HG03558 (cell line): ENCODE measurements at regions not wholly inside any gene's neighbourhood (a gene's known extent, or its start where the extent isn't known, plus 50 kb on each side); places are given as distances from the start of the nearest gene placed in this dataset.

Source experiments
- ATAC-seq: cut with Tn5 transposase; IDR thresholded peaks from one replicate; pipeline ENCODE4 v1.9.1; 2021; ENCODE audit warnings: moderate number of reproducible peaks; ENCODE audit not compliant: unreplicated experiment; ENCODE audit errors: extremely low read depth

DNA sequence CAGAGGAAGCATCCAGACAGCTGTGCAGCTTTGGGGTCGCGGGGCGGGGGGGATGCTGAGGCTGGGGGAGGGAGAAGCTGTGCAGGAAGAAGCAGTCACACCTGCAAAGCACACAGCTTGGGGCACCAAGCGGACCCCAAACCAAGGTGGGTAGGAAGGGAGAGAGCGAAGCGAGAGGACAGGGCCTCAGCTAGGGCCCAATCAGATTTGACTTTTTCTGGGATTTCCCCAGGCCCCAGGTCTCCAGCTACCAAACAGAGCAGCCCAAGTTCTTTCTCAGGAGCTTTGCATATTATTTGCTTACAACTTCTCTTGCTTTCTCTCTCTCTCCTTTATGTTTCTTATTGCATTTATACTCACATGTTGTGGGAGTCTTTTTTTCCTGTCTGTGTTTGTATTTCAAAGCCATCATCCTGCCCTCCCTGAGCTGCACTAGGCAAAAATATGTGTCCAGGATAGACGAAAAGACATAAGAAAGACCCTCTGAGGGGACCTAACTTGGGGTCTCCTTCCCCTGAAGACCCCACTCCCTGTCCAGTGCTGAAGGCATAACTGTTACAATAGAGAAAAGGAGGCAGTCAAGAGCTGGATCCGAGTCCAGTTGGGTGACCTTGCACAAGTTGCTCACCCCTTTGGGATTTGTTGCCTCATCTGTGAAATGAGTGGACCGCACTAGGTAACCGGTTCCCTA, 50.6 kb upstream of the SMNDC1 start:
- peak; percentile 24 for ATAC-seq

DNA sequence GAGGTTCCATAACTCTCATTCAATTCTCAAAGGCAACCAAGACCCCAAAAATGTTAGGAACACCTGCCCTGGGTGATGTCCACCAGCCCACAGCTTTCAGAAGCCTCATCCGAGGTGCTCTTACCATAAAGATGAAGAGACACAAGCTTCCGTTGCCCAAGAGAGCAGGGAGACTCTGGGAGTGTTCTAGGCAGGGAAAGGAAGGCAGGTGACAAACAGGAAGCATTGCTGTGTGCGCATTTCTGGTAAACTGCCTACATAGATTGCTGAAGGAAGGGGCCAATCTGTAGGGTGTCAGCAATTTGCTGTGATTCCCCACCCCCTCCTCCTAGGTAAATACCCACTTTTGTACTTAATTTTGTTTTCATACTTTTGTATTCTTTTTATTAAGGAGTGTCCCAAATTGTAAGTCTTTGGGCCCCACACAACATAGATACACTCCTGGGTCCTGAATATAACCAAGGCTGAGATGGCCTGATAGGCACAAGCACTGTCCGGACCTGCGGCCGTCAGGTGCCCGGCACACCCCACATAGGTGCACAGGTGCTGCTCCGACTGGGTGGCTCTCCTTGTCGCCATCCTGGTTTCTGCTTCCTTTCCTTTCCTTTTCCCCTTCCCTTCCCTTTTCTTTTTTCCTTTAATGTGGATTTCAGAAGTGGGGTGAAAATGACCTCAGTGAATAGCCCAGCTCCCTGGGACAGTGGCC, 51.4 kb upstream of the SMNDC1 start:
- peak; percentile 6 for ATAC-seq

DNA sequence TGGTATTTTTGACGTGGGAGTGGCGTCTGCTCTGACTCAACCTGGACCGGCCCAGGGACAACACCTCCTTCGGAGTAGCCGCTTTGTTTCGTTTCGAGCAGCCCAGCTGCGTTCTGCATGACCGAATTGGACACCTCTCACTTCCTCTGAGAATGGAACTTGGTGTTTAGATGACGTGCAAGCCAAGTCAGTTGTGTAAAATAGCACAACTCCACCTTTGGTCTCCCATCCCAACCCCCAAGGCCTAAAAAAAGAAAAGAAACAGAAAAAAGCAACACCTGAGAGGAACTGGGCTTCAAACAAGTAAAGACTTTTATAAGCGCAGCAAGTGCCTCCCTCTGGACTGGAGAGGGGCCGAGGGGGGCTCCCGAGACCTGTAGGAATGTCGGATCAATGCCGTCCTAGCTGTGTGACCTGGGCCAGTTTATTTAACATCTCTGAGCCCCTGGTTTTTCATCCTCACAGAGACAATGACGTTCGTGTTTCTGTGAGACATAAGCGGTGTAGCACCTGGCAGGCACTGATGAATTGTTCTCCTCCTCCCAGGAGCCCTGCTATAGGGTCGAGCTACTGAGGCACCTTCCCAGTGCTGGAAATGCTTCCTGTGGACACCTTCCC, 52.0 kb upstream of the SMNDC1 start:
- peak; percentile 66 for ATAC-seq

DNA sequence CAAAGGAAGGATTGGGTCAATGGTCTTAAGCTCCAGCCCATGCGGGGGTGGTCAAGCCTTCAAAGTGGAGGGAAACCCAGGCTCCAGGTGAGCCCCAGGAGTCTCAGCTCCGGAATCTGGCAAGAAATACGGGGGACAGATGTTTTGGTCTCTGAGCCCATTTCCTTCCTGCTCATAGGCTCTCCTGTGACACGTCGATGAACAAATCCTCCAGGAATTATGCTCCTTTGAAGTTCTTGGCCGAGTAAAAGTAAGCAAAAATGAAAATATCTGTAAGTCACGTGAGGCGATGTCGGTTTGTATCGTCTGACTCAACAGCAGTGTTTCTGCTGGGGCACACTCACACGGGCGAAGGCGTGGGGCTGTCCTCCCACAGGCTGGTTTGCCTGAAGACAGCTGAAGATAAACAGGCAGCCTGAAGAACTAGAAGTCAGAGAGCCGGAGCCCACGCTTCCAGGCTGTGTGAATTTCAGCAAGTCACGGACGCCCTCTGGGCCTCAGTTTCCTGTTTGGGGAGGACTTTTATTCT, 52.6 kb upstream of the SMNDC1 start:
- no peak for ATAC-seq

DNA sequence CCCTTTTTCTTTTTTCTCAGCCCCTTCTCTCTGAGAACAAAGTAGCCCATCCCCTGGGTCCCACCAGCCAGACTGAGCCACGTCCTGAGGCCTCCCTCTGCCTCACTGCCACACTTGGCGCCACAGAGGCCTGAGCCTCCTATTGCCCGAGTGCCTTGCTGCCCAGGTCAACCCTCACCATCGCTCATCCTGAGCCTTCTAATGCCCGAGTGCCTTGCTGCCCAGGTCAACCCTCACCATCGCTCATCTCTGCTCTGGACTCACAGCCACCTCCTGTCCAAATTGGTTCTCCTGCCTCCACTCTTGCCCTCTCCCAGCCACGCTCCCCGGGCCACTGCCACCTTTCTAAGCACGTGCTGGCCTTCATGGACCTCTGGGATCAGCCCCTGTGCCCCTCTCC, 53.2 kb upstream of the SMNDC1 start:
- ATAC-seq, result no peak

DNA sequence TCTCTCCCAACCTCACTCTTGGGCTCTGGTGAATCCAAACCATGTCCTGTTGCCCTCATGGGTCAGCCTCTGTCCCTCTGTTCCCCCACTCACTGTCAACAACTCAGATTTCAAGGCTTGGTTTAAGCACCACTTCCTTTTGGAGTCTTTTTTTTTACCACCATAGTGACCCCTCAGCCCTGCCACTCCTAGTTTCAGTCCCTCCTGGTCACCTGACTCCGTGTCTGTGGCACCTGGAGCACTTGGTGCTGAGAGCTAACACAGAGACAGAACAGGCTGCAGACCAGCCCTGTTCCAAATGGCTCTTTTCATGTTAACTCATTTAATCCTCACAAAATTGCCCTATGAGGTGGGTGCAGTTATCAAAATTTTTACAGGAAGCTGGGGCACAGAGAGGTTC, 53.6 kb upstream of the SMNDC1 start:
- ATAC-seq, result no peak

DNA sequence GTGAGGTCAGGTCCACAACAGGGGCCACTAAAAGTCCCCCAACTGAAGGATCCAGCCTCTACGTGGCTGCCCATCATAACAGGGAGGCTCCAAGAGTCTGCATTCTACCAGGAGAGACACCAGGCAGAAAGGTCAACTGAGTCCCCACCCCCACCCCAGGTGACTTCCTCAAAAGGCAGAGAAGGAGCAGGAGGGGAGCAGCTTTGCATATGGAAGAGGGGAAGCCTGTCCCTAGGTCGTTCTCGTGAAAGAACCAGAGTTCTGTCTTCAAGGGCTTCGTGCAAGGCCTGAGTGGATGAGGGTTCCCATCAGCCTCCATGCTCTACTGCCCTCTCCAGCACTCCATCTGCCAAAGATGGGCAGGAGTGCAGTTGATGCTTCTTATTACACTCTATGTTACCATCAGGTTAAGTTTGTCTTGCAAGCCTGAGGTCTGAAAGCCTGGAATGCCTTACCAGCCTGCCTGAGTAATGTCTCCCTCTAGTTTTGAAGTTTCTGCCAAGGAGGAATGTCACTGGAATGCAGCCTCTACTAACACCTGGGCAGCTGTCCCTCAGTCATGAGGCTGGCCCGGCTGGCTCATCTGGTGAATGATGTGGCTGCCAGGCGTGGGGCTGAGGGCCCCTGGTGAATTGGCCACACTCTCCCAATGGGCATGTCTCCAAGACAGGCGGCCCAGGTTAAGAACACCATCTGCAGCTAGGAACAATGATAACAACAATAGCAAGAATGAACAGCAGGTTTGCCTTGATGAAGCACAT, 54.3 kb upstream of the SMNDC1 start:
- ATAC-seq, result no peak

DNA sequence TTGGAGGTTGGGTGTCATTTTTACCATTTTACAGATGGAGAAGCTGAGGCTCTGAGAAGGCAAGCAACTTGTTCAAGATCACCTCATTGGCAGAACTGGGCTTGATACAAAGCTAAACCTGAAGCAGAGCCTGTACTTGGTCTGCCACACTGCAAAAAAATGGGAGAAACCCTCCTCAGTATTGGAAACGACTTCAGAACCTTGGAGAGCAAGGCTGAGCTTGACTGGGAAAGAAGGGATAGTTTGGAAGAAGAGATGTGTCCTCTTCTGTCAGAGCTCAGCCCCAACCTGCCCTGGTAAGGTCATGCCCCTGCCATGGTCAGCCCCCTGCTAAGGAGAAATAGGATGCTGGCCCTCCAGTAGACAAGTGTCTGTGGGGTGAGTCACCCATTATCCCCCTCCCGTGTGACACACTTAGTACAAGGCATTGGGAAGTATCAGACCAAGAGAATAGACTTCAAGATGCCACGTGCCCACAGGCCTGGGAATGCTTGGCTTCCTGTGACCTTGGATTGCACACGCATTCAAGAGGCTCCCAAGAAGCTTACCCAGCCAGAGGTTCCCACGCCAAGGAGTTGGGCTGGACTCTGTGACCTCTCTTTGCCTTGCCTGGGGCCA, 56.2 kb upstream of the SMNDC1 start:
- no peak for ATAC-seq

DNA sequence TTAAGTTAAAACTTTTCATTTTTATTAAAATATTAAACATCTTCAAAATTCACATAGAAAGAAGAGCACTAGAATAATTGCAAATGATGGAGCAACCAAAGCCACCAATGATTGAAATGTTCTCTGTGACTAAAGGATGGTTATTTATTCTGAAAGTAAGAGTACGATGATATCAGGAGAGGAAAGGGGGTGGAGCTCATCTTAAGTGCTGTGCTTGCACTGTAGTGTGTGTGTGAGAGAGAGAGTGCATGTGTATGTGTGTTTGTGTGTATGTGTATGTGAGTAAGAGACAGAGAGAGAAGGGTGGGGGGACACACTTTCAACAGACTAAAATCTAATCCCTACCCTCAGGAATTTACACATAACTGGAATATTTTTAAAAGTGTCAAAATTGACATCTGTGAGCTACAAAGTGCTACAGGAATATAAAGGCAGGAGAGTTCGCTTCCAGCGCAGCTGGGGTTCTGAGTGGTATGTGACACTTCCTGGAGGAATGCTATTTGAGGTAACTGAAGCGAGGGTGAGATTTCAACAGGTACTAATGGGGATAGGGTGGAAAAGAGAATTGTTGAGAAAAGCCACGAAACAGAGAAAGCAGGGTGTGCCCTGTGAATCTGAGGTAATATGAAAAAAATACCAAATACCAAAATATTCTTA, 57.2 kb upstream of the SMNDC1 start:
- ATAC-seq, result peak; percentile 48

DNA sequence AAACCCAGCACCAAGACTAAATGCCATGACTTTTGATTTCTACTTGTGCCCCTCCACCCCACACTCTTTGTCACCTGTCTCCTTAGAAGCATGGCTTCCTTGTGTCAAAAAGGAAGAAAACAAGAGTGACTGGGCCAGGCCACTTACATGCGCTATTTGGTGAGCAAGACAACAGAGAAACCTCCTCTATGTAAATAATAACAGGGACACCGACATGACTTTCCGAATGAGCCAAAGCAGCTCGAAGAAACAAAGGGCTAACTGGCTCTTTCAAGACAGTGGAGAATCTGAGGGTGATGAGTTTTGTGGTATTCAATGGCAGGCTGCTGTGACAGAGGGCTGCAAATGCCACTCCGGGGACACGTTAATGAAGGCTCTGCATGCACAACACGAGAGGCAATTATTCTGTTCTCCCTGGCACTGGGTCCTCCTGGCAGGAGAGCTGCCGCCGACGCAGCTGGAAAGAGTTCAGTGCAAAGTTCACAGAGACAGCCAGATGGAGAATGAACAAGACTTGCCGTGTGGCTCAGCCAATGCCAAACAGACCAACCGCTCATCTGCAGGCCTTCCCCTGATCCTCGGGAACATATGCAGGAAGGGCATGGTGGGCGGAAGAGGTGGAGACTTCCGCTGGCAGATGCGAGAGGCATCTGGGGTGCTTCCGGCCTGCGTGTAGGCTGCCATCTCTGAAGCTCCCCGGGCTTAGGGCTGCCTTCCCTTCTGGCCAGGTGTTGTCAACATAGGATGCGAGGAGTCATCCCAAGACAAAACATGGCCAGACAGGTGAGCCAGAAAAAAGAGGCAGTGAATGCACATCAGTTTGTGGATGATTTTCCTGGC, 59.1 kb upstream of the SMNDC1 start:
- no peak for ATAC-seq

DNA sequence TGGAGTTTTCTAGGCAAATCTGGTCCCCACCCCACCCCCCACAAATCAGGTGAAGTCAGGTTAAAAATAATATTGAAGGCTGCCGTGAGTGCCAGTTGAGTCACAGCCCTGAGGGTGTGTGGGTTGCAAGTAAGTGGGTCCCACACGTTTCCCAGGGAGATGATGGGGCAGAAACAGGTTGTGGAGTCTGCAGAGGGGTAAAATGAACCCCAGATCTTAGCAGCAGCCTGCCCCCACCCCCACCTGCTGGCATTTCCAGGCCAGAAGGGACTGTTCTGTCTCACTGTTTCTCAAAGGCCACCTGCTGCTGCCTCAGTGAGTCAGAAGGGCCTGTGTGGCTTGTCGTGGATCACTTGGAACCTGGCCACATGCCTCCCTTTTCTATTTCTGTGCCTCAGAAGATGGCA, 59.8 kb upstream of the SMNDC1 start:
- no peak for ATAC-seq

DNA sequence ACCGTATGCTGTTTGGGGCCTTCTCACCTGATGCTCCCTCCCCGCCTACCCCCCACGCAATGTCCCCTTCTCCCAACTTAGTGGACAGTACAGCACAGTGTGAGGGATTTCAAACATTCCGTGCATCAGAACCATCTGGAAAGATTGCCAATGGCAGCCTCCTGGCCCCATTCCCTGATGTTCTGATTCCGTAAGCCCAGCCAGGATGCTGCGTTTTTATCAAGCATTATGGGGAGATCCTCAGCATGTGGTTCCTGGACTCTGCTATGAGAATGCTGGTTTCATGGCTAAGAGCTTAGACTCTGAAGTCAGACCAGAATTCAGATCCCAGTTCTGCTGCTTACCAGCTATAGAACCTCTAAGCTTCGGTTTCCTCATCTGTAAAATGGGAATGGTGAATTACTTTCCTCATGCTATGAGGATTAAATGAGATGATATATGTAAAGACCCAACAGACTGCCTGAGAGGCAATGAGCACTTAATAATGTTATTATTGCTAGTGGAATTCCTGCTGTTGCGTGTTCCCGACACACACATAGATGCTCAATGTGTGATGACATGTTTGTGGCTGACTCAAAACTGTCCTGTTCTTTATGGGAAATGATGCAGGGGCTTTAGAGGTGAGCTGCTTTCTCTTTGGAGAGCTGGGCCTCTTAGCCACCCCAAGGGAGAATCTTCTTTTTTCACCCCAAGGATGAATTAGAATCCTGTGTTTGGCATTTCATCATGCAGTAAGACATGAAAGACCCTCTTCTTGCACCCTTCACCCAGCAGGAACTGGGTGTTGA, 60.8 kb upstream of the SMNDC1 start:
- no peak for ATAC-seq

DNA sequence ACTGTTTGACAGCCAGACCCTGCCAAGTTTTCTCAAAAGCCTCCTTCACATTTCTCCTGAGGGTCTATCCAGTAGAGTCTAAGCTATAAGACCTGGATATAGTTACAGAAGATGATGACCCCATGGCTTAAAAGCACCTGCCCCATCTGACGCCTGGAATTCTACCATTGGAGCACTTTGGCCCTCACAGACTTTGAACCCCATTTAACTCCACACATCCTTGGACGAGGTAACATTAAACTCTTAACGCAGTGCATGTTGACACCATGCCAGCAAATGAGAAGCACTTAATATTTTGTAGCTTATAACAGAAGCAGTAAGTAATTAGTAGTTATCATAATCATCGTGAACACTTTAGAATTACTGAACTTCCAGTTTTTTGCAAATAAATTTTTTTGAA, 61.9 kb upstream of the SMNDC1 start:
- no peak for ATAC-seq

DNA sequence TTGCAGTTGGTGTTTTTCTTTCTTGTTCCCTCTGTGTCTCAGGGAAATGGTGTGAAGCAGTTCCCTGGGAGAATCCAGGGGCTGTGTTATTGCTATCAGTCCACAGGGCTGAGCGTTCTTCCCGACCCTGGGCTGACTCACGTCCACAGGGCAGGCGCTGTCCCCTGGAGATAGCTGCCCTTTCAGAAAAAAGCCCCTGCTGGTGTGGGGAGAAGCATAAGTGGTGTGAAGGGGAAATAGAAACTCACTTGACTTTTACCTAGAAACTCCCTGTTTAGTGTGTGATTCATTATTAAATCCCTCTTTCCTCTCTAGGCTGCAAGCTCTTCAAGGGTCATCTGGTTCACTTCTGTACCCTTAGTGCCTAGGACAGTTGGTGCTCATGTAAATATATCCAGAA, 63.3 kb upstream of the SMNDC1 start:
- no peak for ATAC-seq

DNA sequence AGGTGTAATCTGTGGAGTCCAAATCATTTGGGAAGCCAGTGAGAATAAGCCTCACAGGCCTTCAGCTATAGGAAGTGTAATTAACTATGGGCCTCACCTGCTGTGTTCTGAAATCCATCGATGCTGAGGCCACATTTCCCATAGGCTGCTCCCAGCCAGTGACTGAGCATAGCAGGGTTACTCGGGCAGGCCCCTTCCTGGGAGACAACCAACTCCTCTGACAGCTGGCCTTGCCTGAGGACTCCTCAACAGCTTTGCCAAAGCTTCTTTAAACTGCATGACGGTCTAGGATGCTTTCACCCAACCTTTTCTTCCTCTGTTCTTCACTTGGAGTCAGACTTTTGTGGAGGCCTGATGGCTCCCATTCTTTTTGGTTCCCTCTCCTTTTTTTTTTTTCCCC, 63.8 kb upstream of the SMNDC1 start:
- ATAC-seq, result no peak

DNA sequence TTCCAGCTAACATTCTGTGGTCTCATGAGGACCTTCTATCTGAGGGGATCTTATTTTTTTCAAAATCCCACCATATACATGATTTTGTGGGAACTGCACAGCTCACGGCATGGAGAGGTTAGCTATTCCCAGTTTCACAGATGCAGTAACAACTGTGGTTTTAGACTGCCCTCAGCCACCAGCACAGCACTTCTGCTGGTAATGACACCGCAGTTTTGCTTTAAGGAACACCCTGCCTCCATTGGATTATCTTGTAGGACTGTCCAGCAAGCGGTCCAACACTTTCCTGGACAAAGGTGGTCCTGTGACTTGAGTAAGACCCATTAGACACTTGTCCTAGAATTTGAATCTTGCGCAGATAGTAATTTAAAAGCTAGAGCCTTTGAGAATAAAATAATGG, 65.3 kb upstream of the SMNDC1 start:
- ATAC-seq, result no peak

DNA sequence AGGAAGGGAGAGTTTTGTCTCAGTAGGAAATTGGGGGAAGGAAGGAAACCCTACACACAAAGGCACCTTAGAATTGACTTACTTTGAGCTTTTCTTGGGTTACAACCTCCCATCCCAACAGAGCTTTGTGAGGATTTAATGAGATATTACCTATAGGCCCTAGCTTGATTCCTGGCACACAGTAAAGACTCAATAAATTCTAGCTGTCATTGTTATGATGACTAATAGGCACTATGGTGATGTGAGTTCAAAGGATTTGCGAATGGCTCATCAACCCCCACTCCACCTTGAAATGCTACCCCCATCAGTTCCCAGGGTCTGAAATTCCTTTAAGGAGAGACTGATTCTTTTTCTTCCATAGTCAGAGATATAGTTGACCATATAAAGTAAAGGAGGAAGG, 67.9 kb upstream of the SMNDC1 start:
- no peak for ATAC-seq

DNA sequence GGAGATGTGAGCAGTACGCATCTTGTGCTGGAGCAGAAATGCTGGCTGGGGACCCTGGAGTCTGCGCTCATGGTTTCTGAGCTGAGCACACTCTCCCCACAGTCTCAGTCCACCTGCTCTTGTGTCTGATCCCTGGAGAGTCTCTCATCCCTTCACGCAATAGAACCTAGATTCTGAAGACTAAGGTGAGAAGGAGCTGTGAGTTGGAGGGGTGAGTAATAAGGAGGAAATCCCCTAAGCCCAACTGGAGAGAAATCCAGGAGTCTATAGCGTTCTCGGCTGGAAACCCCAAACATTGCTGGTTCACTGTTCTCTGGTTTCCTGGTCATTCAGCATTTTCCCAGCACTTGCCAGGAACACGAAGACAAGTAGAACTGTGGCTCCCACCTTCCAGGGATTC, 68.3 kb upstream of the SMNDC1 start:
- ATAC-seq, result no peak
